CD4-positive, alpha-beta T cell treated with Interleukin-10 for 1 hour (primary cell): ENCODE measurements at regions not wholly inside any gene's neighbourhood (a gene's known extent, or its start where the extent isn't known, plus 50 kb on each side); places are given as distances from the start of the nearest gene placed in this dataset.
A peak's percentile ranks its signal among the peaks of the same experiment; 100 is the strongest.

ENCODE experiments used
- DNase-seq: peaks from one replicate; pipeline ENCODE4 v3.0.0-alpha.2; 2020

DNA sequence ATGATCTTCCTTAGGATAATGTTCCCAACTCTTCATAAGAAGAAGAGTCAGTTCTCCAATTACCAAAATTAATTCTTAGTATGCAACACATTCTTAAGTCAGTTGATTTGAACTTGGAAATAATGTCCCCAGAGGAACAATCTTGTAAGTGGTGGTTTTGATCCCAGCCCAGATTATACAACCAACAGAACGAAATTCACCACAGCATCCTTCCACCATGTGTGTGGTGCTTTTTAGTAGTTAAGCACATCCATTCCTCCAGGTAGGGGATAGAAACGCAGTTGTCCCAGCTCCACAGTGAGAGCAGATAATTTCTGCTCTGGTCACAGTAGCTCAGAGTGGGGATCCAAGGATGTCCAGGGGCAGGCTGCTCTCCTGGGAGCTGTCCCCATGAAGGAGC, 161.7 kb upstream of the SLC39A10 start:
- no peak for DNase-seq

DNA sequence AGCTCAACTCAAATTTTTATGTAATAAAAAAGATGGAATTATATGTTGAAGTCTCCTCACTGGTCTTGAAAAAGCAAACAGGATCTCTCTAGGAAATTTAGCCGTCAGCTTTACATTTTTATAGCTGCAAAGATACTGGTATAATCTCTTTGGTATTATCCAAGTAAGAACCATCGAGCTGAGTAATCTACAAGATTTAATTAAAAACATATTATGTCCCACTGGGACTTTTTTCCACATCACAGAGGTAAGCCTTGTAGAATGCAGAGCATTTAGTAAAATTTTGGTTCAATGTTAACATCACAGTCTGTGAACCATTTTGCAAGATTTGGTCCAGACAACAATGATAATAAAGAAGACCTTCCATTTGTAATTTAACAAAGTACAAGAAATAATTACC, 162.6 kb upstream of the SLC39A10 start:
- DNase-seq: no peak

DNA sequence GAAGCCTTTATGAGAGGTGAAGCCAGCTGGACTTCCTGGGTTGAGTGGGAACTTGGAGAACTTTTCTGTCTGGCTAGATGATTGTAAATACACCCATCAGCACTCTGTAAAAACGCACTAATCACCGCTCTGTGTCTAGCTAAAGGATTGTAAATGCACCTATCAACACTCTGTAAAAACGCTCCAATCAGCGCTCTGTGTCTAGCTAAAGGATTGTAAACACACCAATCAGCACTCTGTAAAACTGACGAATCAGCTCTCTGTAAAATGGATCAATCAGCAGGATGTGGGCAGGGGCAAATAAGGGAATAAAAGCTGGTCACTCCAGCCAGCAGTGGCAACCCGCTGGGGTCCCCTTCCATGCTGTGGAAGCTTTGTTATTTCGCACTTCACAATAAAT, 163.6 kb upstream of the SLC39A10 start:
- DNase-seq: no peak

DNA sequence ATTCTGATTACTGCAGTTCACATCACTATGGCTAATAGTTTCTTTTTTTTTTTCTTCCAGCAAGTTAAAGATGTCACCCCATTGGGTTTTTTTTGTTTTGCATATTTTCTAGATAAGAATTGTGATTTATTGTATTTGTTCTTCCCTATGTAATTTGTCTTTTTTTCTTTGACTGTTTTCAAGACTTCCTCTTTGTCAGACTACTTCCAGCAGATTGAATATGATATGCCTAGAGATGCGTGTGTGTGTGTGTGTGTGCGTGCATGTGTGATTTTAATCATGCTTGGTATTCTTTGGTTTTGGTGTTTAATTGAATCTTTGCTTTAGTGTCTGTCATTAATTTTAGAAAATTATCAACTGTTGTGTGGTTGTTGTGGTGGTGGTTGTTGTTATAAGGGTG, 166.7 kb upstream of the SLC39A10 start:
- DNase-seq: no peak

DNA sequence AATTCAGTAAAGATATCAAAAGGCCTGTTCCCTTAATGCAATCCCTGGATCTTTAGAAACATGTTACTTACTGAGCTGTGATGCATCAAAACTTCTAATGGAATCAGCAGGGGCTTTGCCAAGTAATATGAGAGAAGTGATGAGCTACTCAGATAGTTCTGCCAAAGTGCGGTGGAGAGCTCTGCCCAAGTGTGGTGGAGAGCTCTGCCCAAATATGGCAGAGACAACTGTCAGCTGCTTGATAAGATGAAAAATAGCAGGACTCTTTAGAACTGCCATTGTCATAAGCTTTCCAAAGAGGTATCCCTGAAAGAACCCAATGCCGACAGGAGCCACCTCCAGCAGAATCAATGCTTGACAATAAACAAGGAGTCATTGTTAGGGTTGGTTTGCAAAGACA, 167.9 kb upstream of the SLC39A10 start:
- no peak for DNase-seq

DNA sequence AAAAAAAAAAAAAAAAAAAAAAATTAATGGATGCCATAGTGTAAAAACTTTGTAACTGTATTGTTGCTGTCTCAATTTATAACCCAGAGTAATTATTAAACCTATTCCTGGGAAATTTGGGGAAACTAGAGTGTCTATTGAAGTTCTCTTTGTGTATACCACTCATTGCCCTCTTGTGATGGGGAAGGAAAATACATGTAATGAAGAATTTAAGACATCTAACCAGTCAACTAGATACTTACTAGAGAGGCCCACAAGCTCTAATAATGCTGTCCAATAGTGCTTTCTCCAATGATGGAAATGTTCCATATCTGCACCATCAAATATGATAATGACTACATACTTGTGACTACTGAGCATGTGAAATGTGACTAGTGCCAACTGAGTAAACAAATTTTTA, 168.5 kb upstream of the SLC39A10 start:
- DNase-seq: no peak

DNA sequence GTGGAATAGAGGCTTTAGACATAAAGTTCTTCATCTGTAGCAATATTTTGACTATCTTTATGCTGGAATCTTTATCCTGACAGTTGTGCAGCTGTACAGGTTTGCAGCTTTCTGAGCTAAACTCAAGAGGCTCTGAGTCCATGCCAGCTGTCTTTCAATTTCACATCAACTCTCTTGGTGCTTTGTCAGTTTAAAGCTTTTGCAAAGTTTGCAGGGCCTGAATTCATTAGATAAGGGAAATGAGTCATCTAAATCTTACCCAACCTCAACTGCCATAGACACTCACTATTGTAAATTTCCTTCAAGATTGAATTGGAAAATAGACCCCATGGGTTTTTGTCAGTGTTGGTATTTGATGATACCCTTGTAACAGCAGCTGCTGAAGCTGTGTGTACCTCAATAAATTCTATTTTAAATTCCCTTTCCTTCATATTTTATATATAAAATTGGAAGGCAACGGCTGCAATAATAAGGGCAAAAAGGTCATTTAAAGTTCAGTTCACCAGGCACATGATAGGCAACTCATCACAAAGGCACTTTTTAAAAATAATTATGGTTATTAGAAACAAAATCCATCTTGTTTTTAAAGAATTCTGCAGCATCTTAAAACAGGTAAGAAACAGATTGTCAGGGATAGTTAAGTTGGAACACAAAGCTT, 169.9 kb upstream of the SLC39A10 start:
- peak; percentile 30 for DNase-seq

DNA sequence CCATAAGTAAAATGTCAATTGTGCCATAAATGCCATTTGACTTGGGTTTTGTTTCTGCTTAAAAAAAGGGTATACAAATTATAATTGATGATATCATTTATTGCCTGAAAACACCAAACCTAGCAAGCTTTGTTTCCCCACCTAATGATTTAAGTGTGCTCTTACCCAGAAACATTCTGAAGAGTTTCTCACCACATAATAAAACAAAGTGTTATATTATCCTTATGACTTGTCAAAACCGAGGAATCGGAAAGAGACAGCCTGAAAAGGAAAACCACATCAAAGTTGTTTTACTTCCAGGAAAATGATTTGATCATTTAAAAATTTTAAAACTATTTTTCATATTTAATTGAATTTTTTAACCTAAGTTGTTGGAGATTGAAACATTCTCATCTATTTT, 170.5 kb upstream of the SLC39A10 start:
- no peak for DNase-seq

DNA sequence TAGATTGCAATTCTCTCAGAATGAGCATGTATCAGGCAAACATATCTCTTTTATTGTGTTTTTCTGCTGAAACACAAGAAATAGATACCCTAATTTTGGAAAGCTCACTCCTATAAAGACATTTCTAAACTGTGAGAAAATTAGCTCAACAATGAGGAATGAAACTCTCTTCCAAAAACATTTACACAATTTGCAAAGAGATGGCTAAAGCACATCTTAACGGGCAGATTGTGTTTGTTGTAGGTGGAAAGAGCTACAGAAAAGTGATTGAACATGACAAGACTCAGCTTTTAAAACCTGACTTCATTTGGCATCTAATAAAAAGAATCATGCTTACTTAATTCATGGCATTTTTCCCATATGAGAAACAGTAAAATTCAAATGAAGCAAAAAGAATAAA, 175.0 kb upstream of the SLC39A10 start:
- no peak for DNase-seq

DNA sequence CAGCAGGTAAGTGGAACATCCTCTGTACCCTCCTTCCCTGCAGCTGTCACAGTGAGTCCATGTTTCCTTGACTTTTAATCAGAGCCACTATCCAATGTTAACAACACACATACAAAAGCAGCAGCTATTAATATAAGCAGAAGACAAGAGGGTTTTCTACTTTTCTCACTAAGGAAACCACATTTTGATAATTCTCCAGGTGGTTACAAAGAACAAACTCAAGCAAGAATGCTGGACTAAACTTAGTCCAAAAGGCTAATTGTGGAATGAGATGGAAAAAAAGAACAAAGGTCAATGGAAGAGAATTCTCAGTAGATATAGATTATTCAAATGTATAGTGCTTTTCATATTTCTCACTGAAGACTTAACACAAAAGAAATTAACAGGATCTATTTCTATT, 176.9 kb upstream of the SLC39A10 start:
- DNase-seq: no peak

DNA sequence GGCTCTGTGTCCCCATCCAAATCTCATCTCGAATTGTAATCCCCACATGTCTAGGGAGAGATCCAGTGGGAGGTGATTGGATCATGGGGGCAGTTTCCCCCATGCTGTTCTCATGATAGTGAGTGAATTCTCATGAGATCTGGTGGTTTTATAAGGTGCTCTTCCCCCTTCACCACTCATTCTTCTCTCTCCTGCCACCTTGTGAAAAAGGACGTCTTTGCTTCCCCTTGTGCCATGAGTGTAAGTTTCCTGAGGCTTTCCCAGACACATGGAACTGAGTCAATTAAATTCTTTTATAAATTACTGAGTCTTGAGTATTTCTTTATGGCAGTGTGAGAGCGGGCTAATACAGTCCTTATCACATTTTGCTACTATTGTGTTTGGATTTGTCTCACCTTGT, 177.6 kb upstream of the SLC39A10 start:
- DNase-seq: no peak

DNA sequence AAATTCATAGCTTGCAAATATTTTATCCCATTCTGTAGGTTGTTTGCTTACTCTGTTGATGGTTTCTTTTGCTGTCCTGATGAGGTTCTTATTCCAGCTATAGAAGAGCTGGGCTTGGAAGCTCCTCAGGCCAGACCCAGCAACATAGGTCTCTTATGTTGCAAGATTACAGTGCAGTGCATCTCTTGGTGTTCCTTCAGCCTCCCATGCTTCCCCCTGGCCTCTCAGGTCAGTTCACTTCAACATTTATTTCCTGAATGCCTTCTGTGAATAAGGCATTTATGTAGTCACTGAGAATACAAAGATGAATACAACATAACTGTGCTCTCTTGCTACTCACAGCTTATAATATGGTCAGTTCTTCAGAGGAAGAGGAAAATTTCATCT, 179.0 kb upstream of the SLC39A10 start:
- no peak for DNase-seq

DNA sequence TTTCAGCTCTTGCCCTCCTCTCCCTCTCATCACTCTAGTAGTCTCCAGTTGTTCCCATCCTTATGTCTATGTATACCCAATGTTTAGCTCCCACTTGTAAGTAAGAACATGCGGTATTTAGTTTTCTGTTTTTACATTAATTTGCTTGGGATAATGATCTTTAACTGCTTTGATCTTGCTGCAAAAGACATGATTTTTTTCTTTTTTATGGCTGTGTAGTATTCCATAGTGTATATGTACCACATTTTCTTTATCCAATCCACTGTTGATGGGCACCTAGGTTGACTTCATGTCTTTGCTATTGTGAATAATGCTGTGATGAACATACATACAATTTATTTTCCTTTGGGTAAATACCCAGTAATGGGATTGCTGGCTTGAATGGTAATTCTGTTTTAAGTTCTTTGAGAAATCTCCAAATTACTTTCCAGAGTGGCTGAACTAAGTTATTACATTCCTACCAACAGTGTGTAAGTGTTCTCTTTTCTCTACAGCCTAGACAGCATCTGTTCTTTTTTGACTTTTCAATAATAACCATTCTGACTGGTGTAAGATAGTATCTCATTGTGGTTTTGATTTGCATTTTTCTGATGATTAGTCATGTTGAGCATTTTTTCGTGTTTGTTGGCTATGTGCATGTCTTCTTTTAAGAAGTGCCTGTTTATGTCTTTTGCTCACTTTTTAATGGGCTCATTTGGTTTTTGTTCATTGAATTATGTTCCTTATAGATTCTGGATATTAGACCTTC, 179.6 kb upstream of the SLC39A10 start:
- DNase-seq: peak; percentile 16

DNA sequence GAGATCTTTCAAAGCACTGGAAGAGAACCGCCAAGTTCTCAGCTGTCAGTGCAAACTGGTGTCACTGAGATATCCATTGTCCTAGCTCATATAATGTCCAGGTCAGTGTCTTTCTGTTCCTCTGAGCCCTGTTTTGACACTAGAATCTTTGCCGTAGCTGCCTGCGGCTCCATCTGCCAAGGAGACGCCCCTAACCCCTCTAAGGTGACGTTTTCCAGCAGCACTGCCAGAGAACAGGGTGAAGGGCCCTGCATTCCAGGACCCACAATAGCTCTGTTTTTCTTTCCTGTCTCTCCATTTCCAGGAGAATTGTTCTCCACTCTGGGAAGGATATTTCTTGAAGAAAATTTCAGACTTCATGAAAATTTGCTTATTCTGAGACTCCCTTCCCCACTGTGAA, 181.7 kb upstream of the SLC39A10 start:
- no peak for DNase-seq

DNA sequence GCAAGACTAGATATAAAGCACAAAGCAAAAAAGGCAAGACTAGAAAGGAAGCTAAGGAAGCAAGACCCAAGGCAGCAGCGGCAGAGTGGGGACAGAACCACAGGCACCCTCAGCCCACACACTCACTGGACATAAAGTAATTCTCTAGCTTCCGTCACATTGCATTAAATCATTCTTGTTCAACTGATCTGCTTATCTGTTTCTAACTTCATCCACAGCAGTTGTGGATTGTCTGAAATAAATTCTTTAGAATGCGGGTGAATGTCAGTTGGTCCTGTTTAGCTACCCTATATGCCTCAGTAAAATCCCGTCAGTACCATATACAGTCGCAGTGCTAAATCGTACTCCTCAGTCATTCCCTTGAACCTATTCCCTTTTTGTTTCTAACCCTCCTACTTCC, 183.2 kb upstream of the SLC39A10 start:
- DNase-seq: no peak

DNA sequence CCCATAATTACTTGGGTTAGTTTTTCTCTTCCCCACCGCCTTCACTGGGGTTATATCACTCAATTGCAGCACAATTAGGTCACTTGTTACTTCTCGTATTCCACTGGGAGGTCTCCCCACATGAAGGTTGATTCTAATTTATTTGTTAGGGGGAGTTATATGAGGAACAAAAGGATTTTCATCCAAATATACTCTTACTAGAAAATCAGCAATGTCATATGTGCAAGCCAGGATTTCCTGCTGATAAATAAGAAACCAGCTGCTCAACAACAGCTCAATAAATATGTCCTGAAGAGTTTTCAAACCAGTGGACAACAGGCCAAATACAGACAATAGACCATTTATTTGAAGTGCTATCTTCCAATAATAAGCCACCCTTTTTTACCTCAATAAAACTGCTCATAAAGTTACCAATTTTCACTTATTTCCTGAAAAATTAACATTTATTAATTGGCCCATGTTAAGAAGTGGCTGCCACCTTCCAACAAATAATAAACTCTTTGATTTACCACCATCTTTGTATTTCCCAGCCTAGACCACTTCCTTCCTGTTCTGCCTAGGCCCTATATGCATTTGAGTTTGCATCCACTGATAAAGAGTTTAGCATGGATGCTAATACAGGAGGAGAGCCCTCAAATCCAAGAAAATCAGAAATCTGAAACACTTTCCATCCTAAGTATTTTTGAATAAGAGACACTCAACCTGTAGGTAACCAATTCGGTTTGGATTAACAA, 184.4 kb upstream of the SLC39A10 start:
- DNase-seq: no peak

DNA sequence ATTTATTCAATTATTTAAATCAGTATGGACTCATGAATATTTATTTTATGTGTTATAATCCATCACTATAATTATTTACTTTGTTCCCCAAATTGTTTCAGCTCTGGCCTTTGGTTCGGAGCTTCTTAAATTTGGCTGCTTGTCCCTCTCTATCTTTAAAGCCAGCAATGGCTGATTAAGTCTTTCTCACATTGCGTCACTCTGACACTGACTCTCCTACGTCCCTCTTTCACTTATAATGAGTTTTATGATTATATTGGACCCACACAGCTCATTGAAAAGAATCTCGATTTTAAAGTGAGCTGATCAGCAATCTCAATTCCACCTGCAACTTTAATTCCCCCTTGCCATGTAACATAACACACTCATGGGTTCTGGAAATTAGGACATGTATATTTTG, 185.2 kb upstream of the SLC39A10 start:
- DNase-seq: no peak

DNA sequence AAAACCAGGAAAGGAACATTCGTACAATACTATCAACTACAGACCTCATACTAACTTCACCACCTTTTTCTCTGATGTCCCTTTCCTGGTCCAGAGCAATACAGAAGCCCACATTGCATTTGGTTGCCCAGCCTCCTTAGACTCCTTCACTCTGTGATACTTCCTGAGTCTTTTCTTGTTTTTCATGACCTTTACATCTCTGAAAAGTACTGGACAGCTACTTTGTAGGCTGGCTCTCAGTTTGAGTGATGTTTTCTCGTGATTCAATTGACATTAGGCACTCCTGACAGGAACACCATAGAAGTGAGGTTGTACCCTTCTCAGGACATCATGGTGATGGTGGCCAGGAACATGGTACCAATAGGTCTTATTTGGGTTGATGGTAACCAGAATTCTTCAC, 185.9 kb upstream of the SLC39A10 start:
- DNase-seq: no peak

DNA sequence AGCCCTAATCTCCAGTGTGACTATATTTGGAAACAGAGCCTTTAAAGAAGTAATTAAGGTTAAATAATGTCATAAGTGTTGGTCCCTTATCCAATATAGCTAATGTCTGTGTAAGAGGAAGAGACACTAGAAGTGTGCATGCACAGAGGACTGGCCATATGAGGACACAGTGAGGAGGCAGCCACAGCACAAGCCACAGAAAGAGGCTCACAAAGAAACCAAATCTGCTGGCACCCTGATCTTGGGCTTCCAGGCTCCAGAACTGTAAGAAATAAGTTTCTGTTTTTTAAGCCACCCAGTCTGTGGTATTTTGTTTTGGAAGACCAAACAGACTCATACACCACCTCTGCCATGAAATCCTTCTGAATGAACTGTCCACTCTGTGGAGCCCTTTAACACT, 186.4 kb upstream of the SLC39A10 start:
- DNase-seq: no peak

DNA sequence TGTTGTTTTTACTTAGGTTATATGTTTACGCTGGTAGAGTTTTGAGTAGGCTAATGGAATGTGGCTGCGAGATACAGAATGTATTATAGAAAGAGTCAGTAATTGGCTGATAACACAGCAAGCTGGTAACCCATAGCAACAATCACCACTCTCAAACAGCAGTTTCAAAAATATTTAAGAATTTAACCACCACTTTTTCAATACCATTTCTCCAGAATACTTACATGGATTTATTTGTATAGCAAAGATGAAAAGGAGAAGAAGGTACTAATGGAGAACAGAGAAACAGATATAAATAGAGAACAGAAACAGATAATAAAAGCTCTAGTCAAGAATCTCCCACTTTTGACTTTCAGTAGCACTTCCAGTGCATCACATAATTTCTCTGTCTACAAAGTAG, 188.3 kb upstream of the SLC39A10 start:
- no peak for DNase-seq

DNA sequence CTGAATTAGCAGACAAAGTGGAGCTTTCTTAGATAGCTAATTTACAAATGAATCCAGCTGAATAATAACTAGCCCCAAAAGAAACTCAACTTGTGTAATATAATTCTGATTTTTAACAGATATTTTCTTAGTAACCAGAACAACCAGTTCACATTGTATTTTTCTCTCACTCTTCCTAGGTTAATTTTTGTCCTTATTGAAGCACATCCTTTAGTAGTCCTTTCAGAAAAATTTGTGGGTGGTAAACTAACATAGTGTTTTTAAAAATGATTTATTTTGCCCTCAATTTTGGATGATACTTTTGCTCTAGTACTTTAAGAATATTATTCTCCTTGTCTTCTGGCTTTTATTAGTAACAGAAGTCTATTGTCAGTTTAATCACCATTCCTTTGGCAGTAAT, 190.6 kb upstream of the SLC39A10 start:
- no peak for DNase-seq

DNA sequence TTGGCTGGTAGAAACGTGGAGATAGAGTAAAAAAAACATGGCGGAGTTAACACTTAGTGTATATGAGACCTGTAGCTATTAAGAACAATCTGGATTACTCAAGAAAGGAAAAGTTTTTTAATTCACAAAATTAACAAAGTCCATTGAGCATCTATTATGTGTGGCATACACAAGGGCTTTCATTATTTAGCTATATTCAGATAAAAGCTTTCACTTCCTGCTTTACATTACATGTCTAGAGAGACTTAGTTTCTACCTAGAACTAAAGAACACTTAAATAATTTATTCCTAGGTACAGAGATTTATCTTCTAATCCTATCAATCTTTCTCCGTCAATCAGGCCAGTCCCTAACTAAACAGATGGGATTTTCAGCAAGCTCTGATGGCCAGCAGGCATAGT, 196.0 kb upstream of the SLC39A10 start:
- no peak for DNase-seq

DNA sequence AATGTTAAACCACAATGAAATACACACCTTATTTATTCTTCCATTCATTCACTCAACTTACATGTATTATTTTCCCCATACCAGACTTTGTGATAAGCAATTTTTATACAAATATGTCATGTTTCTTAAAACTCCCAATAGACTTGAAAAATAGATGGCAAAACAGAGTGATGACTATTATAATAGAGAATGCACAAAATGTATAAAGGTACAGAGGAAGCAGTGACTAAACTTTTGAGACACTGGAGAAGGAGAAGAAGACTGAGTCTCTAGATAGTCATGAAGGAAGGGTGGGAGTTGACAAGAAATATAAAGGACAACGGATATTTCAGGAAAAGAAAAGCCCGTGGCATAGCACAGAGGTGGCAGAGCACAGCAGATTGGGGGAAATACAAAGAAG, 198.1 kb upstream of the SLC39A10 start:
- no peak for DNase-seq

DNA sequence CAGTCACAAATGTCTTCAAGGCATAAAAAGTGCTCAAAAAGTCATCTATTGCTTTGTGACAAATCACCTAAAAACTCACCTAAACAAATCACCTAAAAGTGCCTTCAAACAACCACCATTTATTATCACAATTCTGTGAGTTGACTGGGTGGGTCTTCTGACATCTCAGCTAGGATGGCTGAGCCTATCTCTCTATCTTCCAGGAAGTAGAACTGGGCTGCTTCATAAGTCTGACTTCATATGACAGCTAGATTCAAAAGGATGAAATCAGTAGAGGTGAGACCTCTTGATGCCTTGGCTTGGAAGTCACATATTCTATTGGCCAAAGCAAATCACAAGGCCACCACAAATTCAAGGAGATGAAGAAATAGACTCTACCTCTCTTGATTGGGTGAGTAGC, 199.2 kb upstream of the SLC39A10 start:
- no peak for DNase-seq
